ENCODE measurements at regions not wholly inside any gene's neighbourhood (a gene's known extent, or its start where the extent isn't known, plus 50 kb on each side); places are given as distances from the start of the nearest gene placed in this dataset.
"Not testable (repeated sequence)": the region's sequence is repeated elsewhere in the genome, so short reads cannot be mapped to it uniquely, and the experiment has no call there.

DNA sequence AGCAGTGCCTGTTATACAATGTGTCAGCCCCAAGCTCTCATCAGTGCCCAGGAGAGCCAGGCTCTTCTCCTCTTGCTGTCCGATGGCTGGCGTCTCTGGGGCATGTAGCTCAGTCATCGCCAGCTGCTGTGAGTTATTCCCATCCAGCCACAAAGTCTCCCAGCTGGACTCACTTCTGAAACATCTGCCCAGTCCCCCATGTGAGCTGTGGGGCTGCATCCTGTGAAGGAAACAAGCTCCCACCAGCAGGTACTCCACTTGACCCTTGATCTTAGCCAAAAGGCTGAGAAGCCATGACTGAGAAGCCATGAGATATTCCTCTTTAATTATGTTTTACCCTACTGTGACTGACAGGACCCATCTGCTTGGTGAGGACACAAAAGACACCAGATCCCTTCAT, 212.7 kb upstream of the IGFBP3 start:
- intact Hi-C loops (cut with DNase I) = no loop called here
- DNase-seq (ENCODE audit: low spot score) = no peak

DNA sequence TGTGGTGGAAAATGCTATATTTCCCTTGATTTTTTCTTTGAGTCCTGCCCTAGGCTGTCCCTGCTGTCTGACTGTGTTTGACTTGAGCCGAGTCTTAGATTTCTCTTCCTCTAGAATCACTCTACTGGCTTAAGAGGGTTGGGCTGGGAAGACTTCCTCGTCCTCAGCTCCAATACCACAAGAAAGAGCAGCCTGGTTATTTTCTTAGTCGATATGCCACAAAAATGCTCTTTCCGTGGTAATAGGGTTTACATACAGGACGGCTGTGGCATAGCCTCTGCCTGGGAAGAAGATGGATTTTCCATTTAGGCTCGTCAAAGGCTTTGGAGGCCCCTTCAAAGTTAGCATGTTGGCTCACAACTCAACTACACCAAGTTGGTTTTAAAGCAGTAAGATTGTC, 212.0 kb upstream of the IGFBP3 start:
- DNase-seq (ENCODE audit: low spot score) = no peak
- intact Hi-C loops (cut with DNase I) = no loop called here

DNA sequence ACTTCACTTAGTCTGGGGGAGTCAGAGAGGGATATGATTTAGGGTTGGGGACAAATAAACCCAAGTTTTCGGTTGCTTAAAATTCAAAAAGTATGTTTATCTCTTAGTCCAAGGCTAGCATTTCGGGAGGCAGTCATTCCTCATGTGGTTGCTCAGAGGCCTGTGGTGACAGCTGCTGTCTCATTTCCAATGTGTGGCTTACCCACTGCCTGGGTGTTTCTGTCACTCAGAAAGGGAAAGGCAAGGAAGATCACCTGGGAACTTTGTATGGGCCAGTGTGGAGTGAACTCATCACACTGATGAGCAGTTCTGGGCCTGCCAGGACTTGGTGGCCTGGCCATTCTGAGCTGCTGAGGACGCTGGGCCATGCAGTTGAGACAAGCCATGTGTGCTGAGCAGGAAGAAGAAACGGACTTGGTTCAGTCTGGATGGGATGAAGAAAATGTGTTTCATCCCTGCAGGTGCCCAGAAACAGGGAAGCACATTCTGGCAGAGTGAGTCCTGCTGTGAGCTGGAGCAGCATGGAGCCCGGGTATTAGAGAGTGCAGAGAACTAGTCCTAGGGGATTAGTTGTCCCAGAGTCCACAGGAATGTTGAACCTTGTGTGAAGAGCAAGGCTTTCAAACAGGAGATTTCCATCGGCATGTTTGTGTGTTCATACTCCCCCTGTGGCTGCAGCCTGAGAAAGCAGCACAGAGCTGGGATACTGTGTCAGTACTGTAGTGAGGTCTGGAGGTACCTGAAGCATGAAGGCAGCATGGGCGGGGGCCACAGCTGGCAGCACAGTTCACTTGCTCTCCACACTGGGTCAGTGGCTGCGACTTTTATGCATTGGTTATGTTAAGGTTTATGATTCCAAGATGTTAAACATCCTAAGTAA, 211.1 kb upstream of the IGFBP3 start:
- intact Hi-C loops (cut with DNase I) = no loop called here
- no peak for DNase-seq (ENCODE audit: low spot score)

DNA sequence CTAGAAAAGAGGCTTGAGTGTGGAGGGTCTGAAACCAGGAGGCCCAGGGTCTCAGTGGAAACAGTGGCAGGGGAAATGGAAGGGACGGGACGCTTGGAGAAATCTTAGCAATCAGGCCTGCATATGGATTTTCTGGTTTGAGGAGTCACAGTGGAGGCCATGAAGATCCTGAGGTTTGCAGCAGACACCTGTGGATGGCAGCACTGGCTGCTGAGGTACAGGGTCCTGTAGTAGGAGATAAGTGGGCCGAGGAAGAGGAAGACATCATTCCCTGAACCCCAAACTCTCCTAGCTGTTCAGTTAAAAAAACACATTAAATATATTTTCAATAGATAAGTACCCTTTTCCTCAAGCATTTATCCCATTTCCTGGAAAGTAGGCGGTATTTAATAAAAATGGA, 208.8 kb upstream of the IGFBP3 start:
- DNase-seq (ENCODE audit: low spot score) = no peak
- intact Hi-C loops (cut with DNase I) = no loop called here

DNA sequence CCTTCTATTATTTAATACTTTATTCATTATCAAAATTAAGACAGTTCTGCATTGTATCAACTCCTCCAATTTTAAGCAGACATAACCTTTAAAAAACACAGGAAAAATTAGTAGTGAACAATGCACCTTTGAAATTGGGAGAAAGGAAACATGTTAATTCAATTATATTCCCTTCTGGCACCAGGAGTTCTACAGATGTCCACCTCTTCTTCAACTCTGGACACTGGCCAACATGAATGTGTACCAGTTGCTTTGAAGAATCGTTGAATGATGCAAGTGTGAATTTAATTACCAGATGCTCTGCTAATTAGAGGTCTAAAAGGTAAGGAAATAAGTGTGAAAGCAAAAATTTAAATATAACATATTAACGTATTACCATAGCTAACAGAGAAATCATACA, 206.7 kb upstream of the IGFBP3 start:
- intact Hi-C loops (cut with DNase I) = no loop called here
- no peak for DNase-seq (ENCODE audit: low spot score)

DNA sequence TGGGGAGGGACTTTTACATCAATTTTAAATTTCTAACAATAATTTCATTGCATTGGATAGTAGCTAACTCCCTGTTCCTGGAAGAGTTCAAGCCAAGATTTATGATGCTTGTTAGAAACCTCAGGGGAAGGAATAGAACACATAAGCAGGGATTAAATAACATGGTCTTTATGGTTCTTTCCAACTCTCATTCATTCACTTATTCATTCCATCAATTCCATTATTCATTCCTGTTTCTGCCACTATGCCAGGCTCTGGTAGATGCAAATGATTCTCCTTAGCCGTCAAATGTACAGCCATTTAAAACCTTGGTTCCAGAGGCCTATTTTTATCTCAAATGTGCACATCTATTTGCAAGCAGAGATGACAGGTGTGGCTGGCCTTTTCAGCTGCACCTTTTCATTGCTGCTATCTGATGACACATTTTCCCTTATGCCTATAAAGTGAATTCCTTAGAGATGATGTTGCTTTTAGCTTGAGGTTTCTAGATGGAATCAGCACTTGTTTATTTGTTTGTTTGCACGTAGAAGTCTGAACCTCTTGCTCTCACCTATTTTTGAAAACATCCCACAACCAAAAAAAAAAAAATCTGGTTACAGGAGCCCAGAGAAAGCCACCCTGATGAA, 205.7 kb upstream of the IGFBP3 start:
- DNase-seq (ENCODE audit: low spot score) = no peak
- intact Hi-C loops (cut with DNase I) = no loop called here

DNA sequence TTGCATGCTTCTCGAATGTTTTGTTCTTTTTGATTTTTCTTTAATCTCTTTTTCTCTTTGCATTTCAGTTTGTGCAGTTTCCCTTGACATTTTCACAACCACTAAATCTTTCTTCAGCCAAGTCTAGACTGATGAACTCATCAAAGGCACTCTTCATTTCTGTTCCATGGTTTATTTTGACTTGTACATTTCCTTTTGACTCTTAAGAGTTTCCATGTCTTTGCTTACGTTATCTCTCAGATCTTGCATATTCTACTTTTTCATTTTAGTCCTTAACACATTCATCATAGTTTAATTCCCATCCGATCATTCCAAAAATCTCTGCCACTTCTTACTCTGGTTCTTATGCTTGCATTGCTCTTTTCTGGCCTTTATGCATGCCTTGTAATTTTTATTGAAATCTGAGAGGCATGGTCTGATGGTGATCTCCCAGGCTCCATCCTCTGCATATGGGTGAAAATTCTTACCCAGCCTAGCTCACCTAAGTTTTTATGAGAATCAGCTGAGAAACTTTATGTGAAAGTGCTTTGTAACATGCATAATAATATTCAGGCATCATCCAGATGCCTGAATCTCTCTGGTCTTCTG, 202.8 kb upstream of the IGFBP3 start:
- DNase-seq (ENCODE audit: low spot score) = no peak
- intact Hi-C loops (cut with DNase I) = no loop called here

DNA sequence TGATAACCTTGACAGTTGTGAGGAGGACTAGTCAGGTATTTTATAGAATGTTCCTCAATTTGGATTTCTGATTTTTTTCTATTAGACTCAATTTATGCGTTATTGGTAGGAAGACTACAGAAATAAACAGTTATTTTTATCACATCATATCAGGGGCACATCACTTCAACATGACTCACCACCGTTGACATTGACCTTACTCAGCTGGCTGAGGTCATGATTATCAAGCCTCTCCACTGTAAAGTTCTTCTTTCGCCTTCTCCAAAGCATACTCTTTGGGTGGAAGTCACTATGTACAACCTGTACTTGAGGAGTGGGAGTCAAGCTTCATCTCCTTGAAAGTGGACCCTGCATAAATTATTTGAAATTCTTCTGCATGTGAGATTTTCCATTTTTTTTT, 194.3 kb upstream of the IGFBP3 start:
- no peak for DNase-seq (ENCODE audit: low spot score)
- intact Hi-C loops (cut with DNase I) = loop anchor here in 1 of 2 donors (5.0 kb wide), 1 partner anchor 123 kb away; no protein-coding TSS in a partner anchor

DNA sequence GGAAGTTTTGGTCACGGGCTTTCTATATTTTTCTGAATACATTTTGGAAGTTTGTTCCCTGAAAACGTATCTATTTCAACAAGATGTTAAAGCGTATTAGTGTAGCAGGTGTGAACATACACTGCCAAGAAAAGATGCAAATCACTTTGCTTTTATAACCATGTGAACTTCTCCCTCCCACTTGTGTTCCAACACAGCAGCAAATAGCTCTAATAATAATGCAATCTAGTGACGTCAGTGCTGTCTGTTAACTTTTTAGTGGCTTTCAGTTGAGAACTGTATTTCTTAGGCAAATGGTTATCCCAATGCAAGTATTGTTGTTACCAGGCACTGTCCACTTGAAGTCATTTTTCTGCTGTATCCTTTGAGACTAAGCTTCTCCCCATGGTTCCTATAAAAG, 188.4 kb upstream of the IGFBP3 start:
- DNase-seq (ENCODE audit: low spot score) = no peak
- intact Hi-C loops (cut with DNase I) = no loop called here

DNA sequence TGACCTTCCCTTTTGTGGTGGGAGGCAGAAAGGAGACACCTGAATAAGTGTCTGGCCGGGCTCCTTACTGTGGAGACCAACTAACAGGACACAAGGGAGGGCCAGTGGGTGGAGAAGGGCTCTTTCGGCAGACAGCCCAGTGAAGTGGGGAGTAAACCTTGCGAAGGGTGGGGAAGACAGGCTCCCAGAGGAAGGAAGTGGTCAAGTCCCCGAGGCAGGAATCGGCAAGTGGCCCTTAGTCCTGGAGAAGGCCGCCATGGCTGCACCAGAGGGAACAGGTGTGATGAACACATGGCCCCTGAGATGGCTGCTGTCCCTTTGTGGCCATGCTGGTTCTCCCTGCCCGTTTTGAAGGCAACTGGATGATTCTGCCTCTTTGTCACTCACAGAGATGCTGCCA, 187.2 kb upstream of the IGFBP3 start:
- intact Hi-C loops (cut with DNase I) = no loop called here

DNA sequence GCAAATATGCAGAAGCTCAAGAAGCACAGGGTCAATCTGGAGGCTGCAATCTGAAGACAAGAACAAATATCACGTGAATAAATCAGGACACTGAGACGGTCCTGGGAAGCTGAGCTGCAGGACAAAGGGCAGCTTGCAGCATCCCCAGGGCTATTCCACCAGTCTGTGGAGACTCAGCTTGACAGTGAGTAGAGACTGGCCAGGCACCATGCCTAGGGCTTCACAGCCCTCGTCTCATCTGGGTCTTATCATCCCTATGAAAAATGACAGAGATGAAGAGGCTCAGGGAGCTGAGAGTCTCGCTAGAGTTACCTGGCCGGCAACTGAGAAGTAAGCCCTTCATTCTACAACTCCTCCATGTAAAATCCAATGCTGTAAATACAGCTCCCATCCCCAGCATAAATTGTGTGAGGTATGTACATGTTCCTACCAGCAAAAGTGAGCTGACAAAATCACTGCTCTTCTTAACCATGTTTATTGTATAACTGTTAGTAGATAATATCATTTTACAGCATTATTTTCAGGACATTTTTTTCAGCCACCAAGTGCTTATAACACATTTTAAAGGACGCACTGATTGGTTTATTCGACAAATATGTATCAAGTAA, 186.6 kb upstream of the IGFBP3 start:
- intact Hi-C loops (cut with DNase I) = no loop called here
- no peak for DNase-seq (ENCODE audit: low spot score)

More for the DNA sequence above, 187.2 kb upstream of the IGFBP3 start:
- no peak for DNase-seq (ENCODE audit: low spot score)

DNA sequence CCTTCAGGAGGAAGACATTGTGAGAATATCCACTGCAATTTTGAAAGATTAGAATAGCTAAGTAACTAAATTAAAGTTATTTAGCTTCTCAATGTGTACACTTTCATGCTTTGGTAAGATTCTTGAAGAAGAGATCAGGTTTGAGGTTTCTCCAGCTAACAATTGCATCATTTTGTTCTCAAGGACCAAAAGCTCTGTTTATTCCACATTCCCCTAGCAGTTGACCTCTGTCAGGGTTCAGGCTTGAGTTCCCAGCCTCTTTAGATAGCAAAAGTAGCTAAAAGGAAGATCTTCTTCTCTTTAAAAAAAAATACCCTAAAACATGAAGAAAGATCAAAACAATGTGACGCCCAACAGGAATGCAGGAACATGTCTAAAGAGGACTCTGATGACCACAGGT, 179.4 kb upstream of the IGFBP3 start:
- intact Hi-C loops (cut with DNase I) = no loop called here

DNA sequence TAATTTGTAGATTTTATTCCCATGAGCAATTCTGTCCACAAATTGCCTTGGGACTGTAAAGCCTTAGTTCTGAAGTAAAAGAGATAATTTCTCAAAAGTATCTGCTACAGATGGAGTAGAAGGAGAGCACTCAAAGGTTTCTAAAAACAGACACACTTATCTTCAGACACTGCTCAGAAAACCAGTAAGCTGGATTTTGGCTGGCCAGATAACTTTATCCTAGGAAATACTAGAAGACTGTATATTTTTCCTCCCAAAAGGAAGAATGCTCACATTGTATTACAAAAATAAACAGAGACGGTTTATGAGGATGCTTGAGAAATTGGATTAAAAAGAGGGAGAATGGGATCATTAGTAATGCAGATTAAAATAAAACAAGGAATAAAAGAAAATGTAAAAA, 178.0 kb upstream of the IGFBP3 start:
- intact Hi-C loops (cut with DNase I) = no loop called here
- DNase-seq (ENCODE audit: low spot score) = no peak

More for the DNA sequence above, 179.4 kb upstream of the IGFBP3 start:
- DNase-seq (ENCODE audit: low spot score) = no peak

DNA sequence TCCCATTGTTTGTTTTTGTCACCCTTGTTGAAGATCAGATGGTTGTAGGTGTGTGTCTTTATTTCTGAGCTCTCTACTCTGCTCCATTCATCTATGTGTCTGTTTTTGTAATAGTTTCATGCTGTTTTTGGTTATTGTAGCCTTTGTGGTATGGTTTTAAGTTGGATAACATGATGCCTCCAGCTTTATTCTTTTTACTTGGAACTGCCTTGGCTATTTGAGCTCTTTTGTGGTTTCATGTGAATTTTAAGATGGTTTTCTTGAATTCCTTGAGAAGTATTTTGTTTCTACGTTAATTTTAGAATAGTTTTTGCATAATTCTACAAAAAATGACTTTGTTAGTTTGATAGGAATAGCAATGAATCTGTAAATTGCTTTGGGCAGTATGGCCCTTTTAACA, 170.0 kb upstream of the IGFBP3 start:
- intact Hi-C loops (cut with DNase I) = no loop called here

DNA sequence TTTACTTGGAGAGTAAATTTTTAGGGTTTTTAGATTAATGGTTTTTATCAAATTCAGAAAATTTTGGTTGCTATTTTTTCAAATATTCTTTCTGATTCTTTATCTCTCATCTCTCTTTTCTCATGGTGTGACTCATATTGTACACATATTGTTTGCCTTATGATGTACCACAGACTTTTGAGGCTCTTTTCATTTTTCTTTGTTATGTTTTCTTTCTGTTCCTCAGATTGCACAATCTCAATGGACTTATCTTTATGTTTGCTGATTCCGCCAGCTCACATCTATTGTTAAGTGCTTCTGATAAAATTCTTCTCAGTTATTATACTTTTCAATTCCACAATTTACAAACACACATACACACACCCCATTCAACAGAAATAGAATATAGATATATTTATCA, 168.2 kb upstream of the IGFBP3 start:
- intact Hi-C loops (cut with DNase I) = no loop called here
- no peak for DNase-seq (ENCODE audit: low spot score)

More for the DNA sequence above, 170.0 kb upstream of the IGFBP3 start:
- DNase-seq (ENCODE audit: low spot score) = no peak

DNA sequence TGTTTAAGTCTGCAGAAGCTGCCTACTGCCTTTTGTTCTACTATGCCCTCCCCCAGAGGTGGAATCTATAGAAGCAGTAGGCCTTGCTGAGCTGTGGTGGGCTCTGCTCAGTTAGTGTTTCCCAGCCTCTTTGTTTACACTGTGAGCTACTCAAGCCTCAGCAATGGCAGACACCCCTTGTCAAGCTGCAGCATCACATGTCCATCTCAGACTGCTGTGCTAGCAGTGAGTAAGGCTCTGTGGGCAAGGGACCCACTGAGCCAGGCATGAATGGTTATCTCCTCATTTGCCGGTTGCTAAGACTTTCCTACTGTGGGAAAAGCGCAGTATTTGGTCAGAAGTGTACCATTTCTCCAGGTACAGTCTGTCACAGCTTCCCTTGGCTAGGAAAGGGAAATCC, 167.4 kb upstream of the IGFBP3 start:
- DNase-seq (ENCODE audit: low spot score); intact Hi-C loops (cut with DNase I): not testable (repeated sequence)

DNA sequence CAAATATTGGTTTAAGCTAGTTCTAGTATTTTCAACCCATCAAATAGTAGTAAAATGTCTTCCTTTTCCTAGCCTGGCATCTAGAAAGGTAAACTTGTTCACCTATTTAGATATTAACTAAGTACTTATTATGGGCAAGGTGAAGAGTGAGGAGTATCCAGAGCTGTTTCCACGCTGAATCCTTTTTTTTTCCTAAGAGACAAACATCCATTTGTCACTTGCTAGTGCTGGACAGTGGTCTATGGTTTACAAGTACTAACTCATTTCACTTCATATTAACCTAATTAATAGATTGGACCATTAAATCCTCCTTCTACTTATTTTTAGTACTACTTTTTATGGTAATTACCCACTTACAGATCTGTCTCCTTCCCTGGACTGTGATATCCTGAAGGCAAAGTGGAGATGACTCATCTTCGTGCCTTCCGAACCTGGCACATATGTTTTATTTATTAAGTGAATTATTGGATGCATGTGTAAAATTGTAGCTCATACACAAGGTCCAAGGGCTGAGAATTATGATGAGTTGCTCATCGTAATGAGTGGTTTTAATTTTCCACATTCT, 159.6 kb upstream of the IGFBP3 start:
- intact Hi-C loops (cut with DNase I) = no loop called here
- no peak for DNase-seq (ENCODE audit: low spot score)

DNA sequence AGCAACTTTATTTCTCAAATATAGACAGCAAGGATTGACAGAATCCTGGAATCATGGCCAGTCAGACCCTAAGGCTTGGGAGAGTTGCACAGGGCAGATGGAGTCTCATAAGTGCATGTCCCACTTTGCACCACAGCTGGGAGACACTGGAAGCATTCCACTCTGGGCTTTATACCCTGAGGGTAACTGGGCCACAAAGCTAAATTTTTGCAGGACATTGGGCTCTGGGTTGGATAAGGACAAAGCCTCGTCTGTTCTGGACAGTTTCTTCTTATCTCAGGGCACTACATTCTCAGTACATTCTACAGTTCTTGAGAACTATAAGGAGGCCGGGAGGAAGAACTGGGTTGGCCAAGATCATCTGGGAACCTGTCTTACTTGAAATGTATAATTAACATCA, 158.3 kb upstream of the IGFBP3 start:
- DNase-seq (ENCODE audit: low spot score) = no peak
- intact Hi-C loops (cut with DNase I) = no loop called here

DNA sequence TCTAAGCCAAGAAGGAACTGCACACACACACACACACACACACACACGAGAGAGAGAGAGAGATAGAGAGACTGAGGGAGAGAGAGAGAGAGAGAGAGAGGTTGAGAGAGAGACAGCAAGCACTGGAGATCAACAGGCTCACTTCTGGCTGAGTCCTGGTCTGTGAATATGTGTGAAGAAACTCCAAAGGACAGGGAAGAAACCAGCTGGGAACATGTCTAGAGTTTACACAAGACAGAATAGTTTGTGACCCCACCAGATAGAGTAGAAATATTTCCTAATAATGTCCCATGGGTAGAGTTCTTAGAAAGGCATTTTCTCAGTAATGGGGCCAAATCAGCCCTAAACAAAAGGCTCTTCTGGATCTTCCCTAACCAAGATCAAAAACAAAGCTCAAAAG, 155.5 kb upstream of the IGFBP3 start:
- no peak for DNase-seq (ENCODE audit: low spot score)
- intact Hi-C loops (cut with DNase I) = no loop called here

DNA sequence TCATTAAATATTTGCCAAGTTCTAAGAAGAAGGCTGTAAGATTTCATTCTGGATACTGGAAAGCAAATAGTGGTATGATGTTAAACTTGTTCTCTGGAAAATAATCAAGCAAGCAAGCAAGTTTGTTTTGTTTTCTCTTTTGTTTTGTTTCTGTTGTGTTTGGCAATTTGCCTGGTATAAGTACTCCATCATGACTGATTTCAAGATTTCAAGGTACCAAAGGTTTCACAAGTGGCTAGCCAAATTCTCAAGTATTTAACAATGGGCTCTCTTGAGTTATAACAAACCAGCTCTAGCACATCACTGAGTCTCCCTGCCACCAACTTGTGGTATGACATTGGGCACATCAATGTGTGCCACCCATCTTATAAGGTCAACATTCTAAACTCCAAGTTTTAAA, 151.7 kb upstream of the IGFBP3 start:
- intact Hi-C loops (cut with DNase I) = no loop called here
- DNase-seq (ENCODE audit: low spot score) = no peak
